GM18870 (cell line): ENCODE measurements at regions not wholly inside any gene's neighbourhood (a gene's known extent, or its start where the extent isn't known, plus 50 kb on each side); places are given as distances from the start of the nearest gene placed in this dataset.
"Not testable (repeated sequence)": the region's sequence is repeated elsewhere in the genome, so short reads cannot be mapped to it uniquely, and the experiment has no call there.

Experiments
- ATAC-seq: cut with Tn5 transposase; IDR thresholded peaks from one replicate; pipeline ENCODE4 v1.9.1; 2021; ENCODE audit warnings: moderate library complexity; ENCODE audit not compliant: unreplicated experiment

- no peak for ATAC-seq
Measured at GRCh38 chr5:24110004-24110615, 534.7 kb downstream of the CDH10 start.

GRCh38 chr5:24112420-24112819, 532.4 kb downstream of the CDH10 start:
- no peak for ATAC-seq

GRCh38 chr5:24118351-24118750, 526.4 kb downstream of the CDH10 start:
- ATAC-seq, result no peak

- ATAC-seq, result no peak
Measured at GRCh38 chr5:24135536-24135935, 509.2 kb downstream of the CDH10 start.

GRCh38 chr5:24141046-24141445, 503.7 kb downstream of the CDH10 start:
- ATAC-seq, result no peak

- no peak for ATAC-seq
Measured at GRCh38 chr5:24142341-24142740, 502.4 kb downstream of the CDH10 start.

GRCh38 chr5:24145806-24146205, 499.0 kb downstream of the CDH10 start:
- ATAC-seq, result no peak

- no peak for ATAC-seq
Measured at GRCh38 chr5:24161559-24161958, 483.2 kb downstream of the CDH10 start.

- ATAC-seq, result no peak
Measured at GRCh38 chr5:24162343-24162742, 482.4 kb downstream of the CDH10 start.

GRCh38 chr5:24163091-24163490, 481.7 kb downstream of the CDH10 start:
- ATAC-seq, result no peak

- no peak for ATAC-seq
Measured at GRCh38 chr5:24167806-24168205, 477.0 kb downstream of the CDH10 start.

- no peak for ATAC-seq
Measured at GRCh38 chr5:24170026-24170425, 474.8 kb downstream of the CDH10 start.

GRCh38 chr5:24170930-24171329, 473.8 kb downstream of the CDH10 start:
- ATAC-seq, result not testable (repeated sequence)

- no peak for ATAC-seq
Measured at GRCh38 chr5:24177821-24178220, 467.0 kb downstream of the CDH10 start.

- ATAC-seq, result no peak
Measured at GRCh38 chr5:24183981-24184380, 460.8 kb downstream of the CDH10 start.

GRCh38 chr5:24188216-24188925, 456.4 kb downstream of the CDH10 start:
- no peak for ATAC-seq

GRCh38 chr5:24196789-24197188, 448.0 kb downstream of the CDH10 start:
- no peak for ATAC-seq

GRCh38 chr5:24208686-24209106, 436.1 kb downstream of the CDH10 start:
- ATAC-seq, result no peak

GRCh38 chr5:24215114-24215513, 429.7 kb downstream of the CDH10 start:
- ATAC-seq, result no peak

GRCh38 chr5:24222876-24223275, 421.9 kb downstream of the CDH10 start:
- ATAC-seq, result no peak

GRCh38 chr5:24225051-24225450, 419.7 kb downstream of the CDH10 start:
- no peak for ATAC-seq

GRCh38 chr5:24226479-24226878, 418.3 kb downstream of the CDH10 start:
- ATAC-seq, result no peak

GRCh38 chr5:24227881-24228280, 416.9 kb downstream of the CDH10 start:
- not testable (repeated sequence) for ATAC-seq
